GM21576 (cell line): ENCODE measurements at regions not wholly inside any gene's neighbourhood (a gene's known extent, or its start where the extent isn't known, plus 50 kb on each side); places are given as distances from the start of the nearest gene placed in this dataset.
"Not testable (repeated sequence)": the region's sequence is repeated elsewhere in the genome, so short reads cannot be mapped to it uniquely, and the experiment has no call there.

ENCODE experiments used
- ATAC-seq: cut with Tn5 transposase; IDR thresholded peaks from one replicate; pipeline ENCODE4 v1.9.1; 2021; ENCODE audit warnings: mild to moderate bottlenecking, moderate library complexity; ENCODE audit not compliant: unreplicated experiment

- ATAC-seq: no peak
Observed at GRCh38 chr7:156590212-156590611, 50.4 kb upstream of the RNF32 start.

- no peak for ATAC-seq
Observed at GRCh38 chr7:156589808-156590207, 50.8 kb upstream of the RNF32 start.

GRCh38 chr7:156585926-156586325 is 54.6 kb upstream of the RNF32 start:
- no peak for ATAC-seq

GRCh38 chr7:156585025-156585648 is 55.4 kb upstream of the RNF32 start:
- ATAC-seq: no peak

GRCh38 chr7:156582591-156583123 is 57.9 kb upstream of the RNF32 start:
- no peak for ATAC-seq

- no peak for ATAC-seq
Observed at GRCh38 chr7:156580036-156580435, 60.5 kb upstream of the RNF32 start.

- ATAC-seq: no peak
Observed at GRCh38 chr7:156579566-156579965, 61.0 kb upstream of the RNF32 start.

- no peak for ATAC-seq
Observed at GRCh38 chr7:156578978-156579430, 61.6 kb upstream of the RNF32 start.

GRCh38 chr7:156578578-156578940 is 62.0 kb upstream of the RNF32 start:
- ATAC-seq: no peak

GRCh38 chr7:156577645-156578577 is 62.7 kb upstream of the RNF32 start:
- ATAC-seq: no peak

GRCh38 chr7:156576216-156577058 is 64.1 kb upstream of the RNF32 start:
- no peak for ATAC-seq

GRCh38 chr7:156568258-156568657 is 72.3 kb upstream of the RNF32 start:
- ATAC-seq: no peak

GRCh38 chr7:156566812-156567549 is 73.6 kb upstream of the RNF32 start:
- ATAC-seq: no peak

GRCh38 chr7:156565002-156565401 is 75.6 kb upstream of the RNF32 start:
- ATAC-seq: not testable (repeated sequence)

GRCh38 chr7:156560696-156561095 is 79.9 kb upstream of the RNF32 start:
- ATAC-seq: no peak

- no peak for ATAC-seq
Observed at GRCh38 chr7:156560075-156560474, 80.5 kb upstream of the RNF32 start.

- ATAC-seq: no peak
Observed at GRCh38 chr7:156559001-156559400, 81.6 kb upstream of the RNF32 start.

- no peak for ATAC-seq
Observed at GRCh38 chr7:156558198-156558597, 82.4 kb upstream of the RNF32 start.

GRCh38 chr7:156556083-156556482 is 84.5 kb upstream of the RNF32 start:
- no peak for ATAC-seq

- ATAC-seq: no peak
Observed at GRCh38 chr7:156554488-156554887, 86.1 kb upstream of the RNF32 start.
